Left cardiac atrium (tissue), 4 donors: ENCODE measurements at regions not wholly inside any gene's neighbourhood (a gene's known extent, or its start where the extent isn't known, plus 50 kb on each side); places are given as distances from the start of the nearest gene placed in this dataset.

ENCODE experiments used
- ATAC-seq, 2 donors: fragments of 200-7000 bp; cut with Tn5 transposase; one replicate each; pipeline ENCODE4 v1.9.1; 2020; ENCODE audit warnings: mild to moderate bottlenecking in 2 of 2, moderate library complexity in 2 of 2
- DNase-seq: peaks from one replicate; pipeline ENCODE4 v3.0.0-alpha.2; 2020
- intact Hi-C, 2 donors: fragments of 100-400 bp; cut with DNase I; formaldehyde crosslinking; loops; one replicate each; pipeline versions ENCODE4 v1.14.1 to v1.15.1; 2022 to 2023
- donor health status: DM: no; HTN: yes; CAD: no.
- donor health status: DM: no; HTN: yes; CAD: no; lungs with severe emphysema.
- donor health status: DM: yes; HTN: yes; CAD: no.
- donor health status: Dilated cardiomyopathy.

DNA sequence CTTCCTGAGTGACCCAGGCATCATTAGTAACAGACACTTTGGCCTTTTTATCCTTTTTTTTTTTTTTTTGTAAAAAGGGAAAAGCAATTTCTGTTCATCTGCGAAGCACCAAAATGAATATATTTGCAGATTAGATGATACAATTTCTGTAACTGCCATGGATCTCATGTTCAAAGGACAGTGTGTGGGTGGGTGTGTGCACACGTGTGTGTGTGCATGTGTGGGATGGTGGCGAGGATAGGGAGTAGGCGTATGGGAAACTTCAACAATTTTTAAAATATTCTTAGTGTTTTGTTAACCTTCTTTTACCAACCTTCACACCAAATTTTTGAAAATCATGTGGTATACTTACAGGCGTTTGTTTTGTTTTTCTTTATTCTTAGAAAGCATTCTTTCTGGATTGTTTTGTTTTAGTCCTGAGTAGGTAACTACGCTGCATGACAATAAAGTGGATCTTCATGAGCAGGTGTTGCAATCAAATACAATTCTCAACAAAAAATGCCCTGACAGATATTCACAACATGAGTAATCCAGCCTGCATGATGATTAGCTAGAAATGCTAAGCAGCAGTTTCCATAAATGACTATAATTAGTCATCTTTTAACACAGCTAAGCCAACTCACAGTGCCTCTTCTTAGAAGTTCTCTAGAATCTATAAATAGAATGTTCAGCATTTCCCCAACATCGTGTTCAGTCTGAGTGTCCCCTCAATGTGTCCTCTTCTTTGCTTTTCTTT lies 53.5 kb upstream of the RMDN2 start:
- intact Hi-C loops: loop anchor here in 1 of 2 donors (10.0 kb wide), 1 partner anchor 207 kb away; no protein-coding TSS in a partner anchor
- ATAC-seq (peak; percentile 36 to 78), DNase-seq (no peak)

DNA sequence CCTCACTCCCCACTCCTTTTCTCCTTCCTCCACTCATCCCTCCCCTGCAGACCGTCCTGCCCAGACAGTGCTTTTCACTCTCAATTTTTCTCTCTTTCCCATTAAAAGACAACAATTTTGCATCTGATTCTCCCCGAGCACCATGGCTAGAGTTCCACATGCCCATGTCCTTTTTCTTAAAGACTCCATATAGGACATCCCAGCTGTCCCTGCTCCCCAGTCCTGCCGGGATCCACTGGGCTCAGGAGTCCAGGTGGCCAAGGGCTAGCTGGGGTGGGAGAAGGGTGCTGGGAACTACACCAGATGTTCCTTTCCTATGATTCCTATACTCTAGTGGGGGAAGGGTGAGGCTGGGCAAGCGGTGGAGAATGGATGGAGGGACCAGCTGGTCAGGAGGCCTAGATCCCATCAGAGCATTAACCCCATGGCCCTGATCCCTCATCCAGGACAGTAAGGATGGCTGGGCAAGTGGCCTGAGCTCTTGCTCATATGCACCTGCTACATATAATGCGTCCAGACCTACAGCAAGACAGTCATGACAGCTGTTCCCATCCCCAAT lies 52.8 kb upstream of the RMDN2 start:
- no peak for DNase-seq
- intact Hi-C loops: loop anchor here in 1 of 2 donors (10.0 kb wide), 1 partner anchor 207 kb away; no protein-coding TSS in a partner anchor
- ATAC-seq: no peak

DNA sequence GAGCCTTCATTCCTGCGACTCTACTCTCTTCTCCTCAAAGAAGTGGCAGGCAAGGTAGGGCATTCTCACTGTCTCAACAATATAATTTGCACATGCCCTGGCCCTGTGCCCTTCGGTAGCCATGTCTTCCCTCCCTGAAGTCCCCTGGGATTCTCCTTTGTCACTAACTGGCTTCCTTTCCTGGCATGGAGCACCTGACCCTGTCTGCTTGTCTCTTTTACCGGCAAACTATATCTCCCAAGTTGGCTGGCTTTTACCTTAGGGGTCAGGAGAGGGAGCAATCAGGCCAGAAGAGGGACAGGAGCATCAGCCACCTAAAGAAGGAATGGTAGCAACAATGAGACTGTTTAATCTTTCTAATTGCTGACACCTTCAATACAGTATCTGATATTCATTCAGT lies 51.9 kb upstream of the RMDN2 start:
- ATAC-seq (no peak), DNase-seq (no peak)
- intact Hi-C loops: loop anchor here in 1 of 2 donors (10.0 kb wide), 1 partner anchor 208 kb away; no protein-coding TSS in a partner anchor

DNA sequence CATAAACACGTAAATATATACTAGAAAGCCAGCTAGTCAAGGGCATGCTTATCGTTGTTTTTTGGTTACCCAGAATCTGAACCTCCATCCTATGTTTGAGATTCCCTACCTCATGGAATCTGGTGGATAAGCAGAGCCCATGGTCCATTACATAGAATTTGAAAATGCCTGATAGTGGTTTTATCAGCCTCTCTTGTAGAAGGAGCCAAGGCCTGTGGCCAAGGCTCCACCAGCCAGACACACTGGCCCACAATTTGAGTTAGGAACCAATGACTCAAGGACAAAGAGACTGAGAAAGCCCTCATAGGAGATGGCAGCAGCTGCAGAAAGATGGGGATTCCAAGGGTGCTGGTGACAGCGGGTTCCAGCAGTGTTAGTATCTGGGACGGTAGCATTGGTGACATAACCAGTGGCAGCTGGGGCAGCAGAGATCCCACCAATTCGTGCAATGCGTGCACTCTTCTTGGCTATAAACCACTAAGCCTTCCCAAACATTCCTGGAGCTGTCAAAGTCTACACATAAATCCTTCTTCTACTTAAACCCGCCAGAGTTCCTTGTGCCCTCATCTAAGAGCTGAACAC lies 51.2 kb upstream of the RMDN2 start:
- ATAC-seq (no peak), DNase-seq (no peak)
- intact Hi-C loops: loop anchor here in 1 of 2 donors (10.0 kb wide), 1 partner anchor 209 kb away; no protein-coding TSS in a partner anchor

DNA sequence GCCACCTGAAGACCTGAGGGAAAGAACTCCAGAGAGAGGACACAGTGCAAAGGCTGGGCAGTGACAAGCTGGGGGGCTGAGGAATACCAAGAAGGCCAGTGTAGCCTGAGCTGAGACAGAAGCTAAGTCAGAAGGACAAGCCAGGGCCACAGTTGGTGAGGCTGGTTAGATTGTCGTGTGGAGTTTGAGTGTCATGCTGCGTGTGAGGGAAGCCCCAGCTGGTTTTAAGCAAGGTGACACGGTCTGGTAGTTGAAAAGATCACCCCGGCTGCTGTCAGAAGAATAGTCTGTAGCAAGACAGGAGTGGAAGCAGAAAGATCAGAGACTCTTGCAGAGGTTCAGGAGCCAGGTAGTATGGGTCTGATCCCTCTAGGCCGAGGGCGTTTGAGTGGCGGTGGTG lies 50.6 kb upstream of the RMDN2 start:
- ATAC-seq: no peak
- intact Hi-C loops: loop anchor here in 1 of 2 donors (10.0 kb wide), 1 partner anchor 210 kb away; no protein-coding TSS in a partner anchor

More for the DNA sequence above, 50.6 kb upstream of the RMDN2 start:
- DNase-seq: no peak
